ENCODE measurements at regions not wholly inside any gene's neighbourhood (a gene's known extent, or its start where the extent isn't known, plus 50 kb on each side); places are given as distances from the start of the nearest gene placed in this dataset.
A peak's percentile ranks its signal among the peaks of the same experiment; 100 is the strongest.

DNA sequence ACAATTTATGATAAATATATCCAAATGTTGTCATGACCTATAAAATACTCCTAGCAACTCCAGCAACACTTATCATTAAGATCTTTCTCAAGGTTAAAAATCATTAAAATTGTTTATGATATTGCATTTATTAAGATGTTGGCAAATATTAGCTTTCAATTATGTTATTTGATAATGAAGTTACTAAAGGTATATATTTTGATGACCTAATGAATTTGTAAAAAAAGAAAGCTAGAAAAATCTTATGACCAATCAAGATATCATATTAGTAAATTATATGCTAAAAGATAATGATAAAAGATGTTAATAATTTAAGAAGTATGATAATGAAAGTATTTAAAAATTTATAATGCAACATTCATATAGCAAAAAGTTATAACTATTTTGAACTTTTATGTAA lies 66.3 kb upstream of the RAB18 start:
- no peak for TF ChIP-seq POLR2A (IDR thresholded peaks at IDR 0.05)
- TF ChIP-seq, protein P1, sequence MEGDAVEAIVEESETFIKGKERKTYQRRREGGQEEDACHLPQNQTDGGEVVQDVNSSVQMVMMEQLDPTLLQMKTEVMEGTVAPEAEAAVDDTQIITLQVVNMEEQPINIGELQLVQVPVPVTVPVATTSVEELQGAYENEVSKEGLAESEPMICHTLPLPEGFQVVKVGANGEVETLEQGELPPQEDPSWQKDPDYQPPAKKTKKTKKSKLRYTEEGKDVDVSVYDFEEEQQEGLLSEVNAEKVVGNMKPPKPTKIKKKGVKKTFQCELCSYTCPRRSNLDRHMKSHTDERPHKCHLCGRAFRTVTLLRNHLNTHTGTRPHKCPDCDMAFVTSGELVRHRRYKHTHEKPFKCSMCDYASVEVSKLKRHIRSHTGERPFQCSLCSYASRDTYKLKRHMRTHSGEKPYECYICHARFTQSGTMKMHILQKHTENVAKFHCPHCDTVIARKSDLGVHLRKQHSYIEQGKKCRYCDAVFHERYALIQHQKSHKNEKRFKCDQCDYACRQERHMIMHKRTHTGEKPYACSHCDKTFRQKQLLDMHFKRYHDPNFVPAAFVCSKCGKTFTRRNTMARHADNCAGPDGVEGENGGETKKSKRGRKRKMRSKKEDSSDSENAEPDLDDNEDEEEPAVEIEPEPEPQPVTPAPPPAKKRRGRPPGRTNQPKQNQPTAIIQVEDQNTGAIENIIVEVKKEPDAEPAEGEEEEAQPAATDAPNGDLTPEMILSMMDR (IDR thresholded peaks at IDR 0.05), result no peak
- no peak overlapping the region for H3K4me3 ChIP-seq
- intact Hi-C loops (cut with DNase I; ENCODE audit: low total_unique reads), result no loop called here

DNA sequence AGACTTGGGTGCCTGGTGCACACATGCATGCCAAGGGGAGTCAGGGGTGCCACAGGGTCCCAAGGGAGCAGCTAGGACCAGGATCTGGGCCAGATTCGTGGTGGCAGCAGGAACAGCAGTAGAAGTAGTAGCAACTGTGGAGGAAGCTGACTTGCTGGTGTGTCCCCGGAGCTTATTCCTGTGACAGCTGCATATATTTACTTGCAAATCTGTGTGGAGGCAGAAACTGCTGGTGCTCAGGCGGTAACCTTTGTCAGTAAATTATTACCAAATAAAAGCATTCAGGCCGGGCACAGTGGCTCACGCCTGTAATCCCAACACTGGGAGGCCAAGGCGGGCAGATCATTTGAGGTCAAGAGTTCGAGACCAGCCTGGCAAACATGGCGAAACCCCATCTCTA lies 67.4 kb upstream of the RAB18 start:
- 65 to 69% methylated on average over 8 of the region's 8 CpGs for WGBS, 2 donors
- TF ChIP-seq POLR2A (IDR thresholded peaks at IDR 0.05), result no peak
- TF ChIP-seq, protein P1 (IDR thresholded peaks at IDR 0.05), result no peak
- no peak overlapping the region for H3K27ac ChIP-seq
- no peaks in the 10 kb centered on the region for H3K9me3 ChIP-seq
- H3K4me3 ChIP-seq, result no peak overlapping the region
- H3K4me1 ChIP-seq, result no peaks in the 10 kb centered on the region
- intact Hi-C loops (cut with DNase I; ENCODE audit: low total_unique reads), result no loop called here
- H3K36me3 ChIP-seq (ENCODE audit: low read depth, missing control alignments), result no peaks in the 10 kb centered on the region
- no peaks in the 10 kb centered on the region for H3K27me3 ChIP-seq
- no peak for DNase-seq

More for the DNA sequence above, 66.3 kb upstream of the RAB18 start:
- Histone ChIP-seq H3K9me3 (no peaks in the 10 kb centered on the region), H3K4me1 (no peaks in the 10 kb centered on the region), H3K36me3 (ENCODE audit: low read depth, missing control alignments) (no peaks in the 10 kb centered on the region), H3K27me3 (no peaks in the 10 kb centered on the region), H3K27ac (no peak overlapping the region)
- DNase-seq, result no peak

DNA sequence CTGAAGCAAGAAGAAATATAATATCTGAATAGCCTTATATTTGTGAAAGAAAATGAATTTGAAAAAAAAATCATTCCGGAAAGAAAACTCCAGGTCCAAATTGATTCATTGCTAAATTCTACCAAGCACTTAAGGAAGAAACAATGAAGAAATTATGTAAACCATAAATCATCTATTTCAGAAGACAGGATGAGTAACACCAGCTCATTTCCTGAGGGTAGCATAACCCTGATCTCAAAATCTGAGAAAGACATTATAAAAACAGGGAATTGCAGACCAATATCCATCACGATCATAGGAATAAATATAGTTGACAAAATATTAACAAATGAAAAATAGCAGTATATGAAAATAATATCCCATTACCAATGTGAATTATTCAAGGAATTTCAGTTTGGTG lies 70.1 kb upstream of the RAB18 start:
- no peak for DNase-seq
- Histone ChIP-seq H3K9me3 (no peaks in the 10 kb centered on the region), H3K36me3 (ENCODE audit: low read depth, missing control alignments) (no peaks in the 10 kb centered on the region), H3K4me1 (no peaks in the 10 kb centered on the region), H3K27me3 (no peaks in the 10 kb centered on the region), H3K4me3 (no peak overlapping the region), H3K27ac (no peak overlapping the region)
- TF ChIP-seq POLR2A (IDR thresholded peaks at IDR 0.05), result no peak
- TF ChIP-seq, protein P1 (IDR thresholded peaks at IDR 0.05), result no peak
- WGBS, 2 donors, result 94% methylated on average over 2 of the region's 2 CpGs
- intact Hi-C loops (cut with DNase I; ENCODE audit: low total_unique reads), result no loop called here

DNA sequence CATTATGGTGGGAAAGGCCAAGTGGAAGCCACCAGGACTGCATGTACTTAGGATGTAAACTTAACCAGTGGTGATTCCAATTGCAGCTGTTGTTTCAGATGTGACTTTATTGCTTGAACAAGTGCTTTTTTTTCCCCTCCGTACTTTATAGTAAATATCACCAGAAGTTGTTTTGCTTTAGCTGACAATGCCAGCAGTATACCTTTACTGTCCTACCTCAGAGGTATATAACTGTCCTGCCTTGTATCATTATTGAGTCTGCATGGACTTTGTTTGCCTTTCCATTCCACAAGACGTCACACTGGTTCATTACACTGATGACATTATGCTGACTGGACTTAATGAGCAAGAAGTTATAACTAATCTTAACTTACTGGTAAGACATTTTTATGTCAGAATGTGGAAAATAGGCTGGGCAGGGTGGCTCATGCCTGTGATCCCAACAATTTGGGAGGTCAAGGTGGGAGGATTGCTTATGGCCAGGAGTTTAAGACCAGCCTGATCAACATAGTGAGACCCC lies 77.1 kb upstream of the RAB18 start:
- Histone ChIP-seq H3K27me3 (no peaks in the 10 kb centered on the region), H3K27ac (no peak overlapping the region), H3K4me1 (no peaks in the 10 kb centered on the region), H3K36me3 (ENCODE audit: low read depth, missing control alignments) (no peaks in the 10 kb centered on the region), H3K9me3 (no peaks in the 10 kb centered on the region), H3K4me3 (no peak overlapping the region)
- 69 to 71% methylated on average over 2 of the region's 2 CpGs for WGBS, 2 donors
- intact Hi-C loops (cut with DNase I; ENCODE audit: low total_unique reads), result no loop called here
- TF ChIP-seq, protein P1 (IDR thresholded peaks at IDR 0.05), result no peak
- TF ChIP-seq POLR2A (IDR thresholded peaks at IDR 0.05), result no peak
- no peak for DNase-seq

DNA sequence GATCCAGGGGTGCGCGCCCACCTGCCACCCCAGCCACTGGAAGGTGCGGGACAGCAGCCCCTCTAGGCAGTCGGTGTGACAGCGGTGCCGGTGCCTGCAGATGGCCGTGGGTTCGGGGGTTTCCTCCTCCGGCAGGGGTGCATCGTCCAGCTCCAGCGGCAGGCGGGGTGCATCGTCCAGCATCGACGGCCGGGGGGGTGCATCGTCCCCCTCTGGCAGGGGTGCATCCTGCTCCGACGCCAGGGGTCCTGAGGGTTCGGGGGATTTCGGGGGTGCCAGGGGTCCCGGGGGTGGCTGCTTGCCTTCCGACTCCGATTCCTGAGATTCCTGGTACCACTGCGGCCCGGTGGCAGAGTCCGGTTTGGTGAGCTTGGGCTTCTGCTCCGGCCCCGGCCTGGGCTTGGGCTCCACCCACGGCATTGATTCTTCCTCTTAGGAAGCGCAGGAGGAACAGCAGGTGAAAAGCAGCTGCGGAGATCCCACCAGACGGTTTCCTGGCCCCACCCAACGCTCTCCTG lies 90.2 kb upstream of the RAB18 start:
- Histone ChIP-seq H3K4me1 (no peaks in the 10 kb centered on the region), H3K36me3 (ENCODE audit: low read depth, missing control alignments) (no peaks in the 10 kb centered on the region), H3K4me3 (peak overlapping the region in 1 of 2 donors; percentile 24), H3K9me3 (no peaks in the 10 kb centered on the region), H3K27me3 (no peaks in the 10 kb centered on the region), H3K27ac (no peak overlapping the region)
- intact Hi-C loops (cut with DNase I; ENCODE audit: low total_unique reads), result no loop called here
- no peak for DNase-seq
- WGBS, 2 donors, result 48 to 55% methylated on average over 19 to 29 of the region's 34 CpGs
- TF ChIP-seq POLR2A (IDR thresholded peaks at IDR 0.05), result no peak
- TF ChIP-seq, protein P1 (IDR thresholded peaks at IDR 0.05), result no peak
